Peyer's patch (tissue), 4 donors: ENCODE measurements at regions not wholly inside any gene's neighbourhood (a gene's known extent, or its start where the extent isn't known, plus 50 kb on each side); places are given as distances from the start of the nearest gene placed in this dataset.

ENCODE experiments used
- POLR2A ChIP-seq, 2 donors: fragments of 450-650 bp; IDR thresholded peaks; one replicate each; pipeline ENCODE4 v1.5.1; 2017; ENCODE audit warnings: antibody characterized with exemption in 2 of 2, mild to moderate bottlenecking in 2 of 2, moderate library complexity in 2 of 2
- TF ChIP-seq, protein P1 (sequence below), 6 experiments: fragments of 450-650 bp in 4 of 6; fragments of 200-600 bp in 2 of 6; sonication (generic) in 1 of 6; IDR thresholded peaks; one replicate each; pipeline ENCODE4 v1.5.1; 2017 to 2019; ENCODE audit warnings: antibody characterized with exemption in 6 of 6, mild to moderate bottlenecking in 3 of 6, moderate library complexity in 1 of 6

DNA sequence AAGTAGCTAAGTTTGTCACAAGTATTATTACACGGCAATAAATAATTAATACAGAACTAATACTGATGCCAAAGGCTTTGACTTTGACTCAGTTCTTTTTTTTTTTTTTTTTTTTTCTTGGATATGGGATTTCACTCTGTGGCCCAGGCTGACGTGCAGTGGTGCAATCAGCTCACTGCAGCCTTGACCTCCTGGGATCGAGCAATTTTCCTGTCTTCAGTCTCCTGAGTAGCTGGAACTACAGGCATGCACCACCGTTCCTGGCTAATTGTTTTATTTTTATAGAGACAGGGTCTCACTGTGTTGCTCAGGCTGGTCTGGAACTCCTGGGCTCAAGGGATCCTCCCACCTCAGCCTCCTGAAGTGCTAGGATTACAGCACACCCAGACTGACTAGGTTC is 284.5 kb downstream of the SS18 start:
- TF ChIP-seq, protein P1, sequence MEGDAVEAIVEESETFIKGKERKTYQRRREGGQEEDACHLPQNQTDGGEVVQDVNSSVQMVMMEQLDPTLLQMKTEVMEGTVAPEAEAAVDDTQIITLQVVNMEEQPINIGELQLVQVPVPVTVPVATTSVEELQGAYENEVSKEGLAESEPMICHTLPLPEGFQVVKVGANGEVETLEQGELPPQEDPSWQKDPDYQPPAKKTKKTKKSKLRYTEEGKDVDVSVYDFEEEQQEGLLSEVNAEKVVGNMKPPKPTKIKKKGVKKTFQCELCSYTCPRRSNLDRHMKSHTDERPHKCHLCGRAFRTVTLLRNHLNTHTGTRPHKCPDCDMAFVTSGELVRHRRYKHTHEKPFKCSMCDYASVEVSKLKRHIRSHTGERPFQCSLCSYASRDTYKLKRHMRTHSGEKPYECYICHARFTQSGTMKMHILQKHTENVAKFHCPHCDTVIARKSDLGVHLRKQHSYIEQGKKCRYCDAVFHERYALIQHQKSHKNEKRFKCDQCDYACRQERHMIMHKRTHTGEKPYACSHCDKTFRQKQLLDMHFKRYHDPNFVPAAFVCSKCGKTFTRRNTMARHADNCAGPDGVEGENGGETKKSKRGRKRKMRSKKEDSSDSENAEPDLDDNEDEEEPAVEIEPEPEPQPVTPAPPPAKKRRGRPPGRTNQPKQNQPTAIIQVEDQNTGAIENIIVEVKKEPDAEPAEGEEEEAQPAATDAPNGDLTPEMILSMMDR (IDR thresholded peaks at IDR 0.05): no peak
- TF ChIP-seq POLR2A (IDR thresholded peaks at IDR 0.05): no peak
